Retinal pigment epithelial cell (primary cell): ENCODE measurements at regions not wholly inside any gene's neighbourhood (a gene's known extent, or its start where the extent isn't known, plus 50 kb on each side); places are given as distances from the start of the nearest gene placed in this dataset.

ENCODE experiments used
- DNase-seq: peaks from one replicate; pipeline ENCODE4 v3.0.0-alpha.2; 2010; ENCODE audit warnings: low read depth
- H3K4me3 ChIP-seq: 2 replicates; pipeline ENCODE4 v1.5.1; 2011; ENCODE audit warnings: mild to moderate bottlenecking, low read length, control low read depth, moderate library complexity
- CTCF ChIP-seq: conservative IDR thresholded peaks from 2 replicates; pipeline ENCODE4 v1.5.1; 2011; ENCODE audit warnings: low read depth, low read length, control low read depth, inconsistent platforms

- no peak for DNase-seq
- H3K4me3 ChIP-seq: no peak overlapping the region
- TF ChIP-seq CTCF: no peak
These were observed 66.4 kb upstream of the NEDD9 start for GRCh38 chr6:11298651-11299420.

- DNase-seq: no peak
- TF ChIP-seq CTCF: no peak
- no peak overlapping the region for H3K4me3 ChIP-seq
These were observed 64.9 kb upstream of the NEDD9 start for GRCh38 chr6:11297376-11297729.

GRCh38 chr6:11296449-11297375 lies 64.2 kb upstream of the NEDD9 start:
- H3K4me3 ChIP-seq: no peak overlapping the region
- no peak for TF ChIP-seq CTCF
- DNase-seq: no peak

GRCh38 chr6:11295969-11296368 lies 63.5 kb upstream of the NEDD9 start:
- no peak overlapping the region for H3K4me3 ChIP-seq
- DNase-seq: no peak
- TF ChIP-seq CTCF: no peak

- no peak for DNase-seq
- no peak overlapping the region for H3K4me3 ChIP-seq
- TF ChIP-seq CTCF: no peak
These were observed 61.8 kb upstream of the NEDD9 start for GRCh38 chr6:11294228-11294627.

- no peak overlapping the region for H3K4me3 ChIP-seq
- DNase-seq: no peak
- TF ChIP-seq CTCF: no peak
These were observed 60.2 kb upstream of the NEDD9 start for GRCh38 chr6:11292594-11293236.
